DOHH2 (cell line): ENCODE measurements at regions not wholly inside any gene's neighbourhood (a gene's known extent, or its start where the extent isn't known, plus 50 kb on each side); places are given as distances from the start of the nearest gene placed in this dataset.

Experiments
- H3F3A ChIP-seq: fragments of 200-600 bp; sonication (generic), shearing (Covaris generic); 2 replicates; pipeline ENCODE4 v1.6.0; 2016; ENCODE audit warnings: antibody characterized with exemption, mild to moderate bottlenecking; ENCODE audit not compliant: control insufficient read depth, insufficient read depth
- H3K27ac ChIP-seq: fragments of 200-600 bp; sonication (generic); 2 replicates; pipeline ENCODE4 v1.5.1; 2014; ENCODE audit warnings: low read depth, mild to moderate bottlenecking, low read length, moderate library complexity
- H3K27me3 ChIP-seq: fragments of 200-600 bp; sonication (generic); 2 replicates; pipeline ENCODE4 v1.6.1; 2014; ENCODE audit warnings: mild to moderate bottlenecking, low read length, mixed read lengths; ENCODE audit not compliant: control insufficient read depth
- H3K36me3 ChIP-seq: fragments of 200-600 bp; sonication (generic); 2 replicates; pipeline ENCODE4 v1.6.1; 2014; ENCODE audit warnings: mild to moderate bottlenecking, low read length, moderate library complexity, mixed read lengths; ENCODE audit not compliant: control insufficient read depth
- H3K4me1 ChIP-seq: fragments of 200-600 bp; sonication (generic); 2 replicates; pipeline ENCODE4 v1.6.1; 2014; ENCODE audit warnings: mild to moderate bottlenecking, low read length, mixed read lengths; ENCODE audit not compliant: control insufficient read depth
- H3K4me2 ChIP-seq: fragments of 200-600 bp; sonication (generic); 2 replicates; pipeline ENCODE4 v1.6.0; 2014; ENCODE audit warnings: mild to moderate bottlenecking, low read length, moderate library complexity
- H3K4me3 ChIP-seq: fragments of 200-600 bp; sonication (generic); 2 replicates; pipeline ENCODE4 v1.5.1; 2014; ENCODE audit warnings: mild to moderate bottlenecking, low read length, mixed read lengths
- H3K79me2 ChIP-seq: fragments of 200-600 bp; sonication (generic); 2 replicates; pipeline ENCODE4 v1.6.1; 2014; ENCODE audit warnings: mild to moderate bottlenecking, low read length, mixed read lengths; ENCODE audit not compliant: control insufficient read depth
- H3K9me2 ChIP-seq: fragments of 200-600 bp; sonication (generic); replicated peaks from 2 replicates; pipeline ENCODE4 v1.6.1; 2014; ENCODE audit warnings: mild to moderate bottlenecking, low read length, mixed read lengths; ENCODE audit not compliant: control insufficient read depth
- H3K9me3 ChIP-seq: fragments of 200-600 bp; sonication (generic); 2 replicates; pipeline ENCODE4 v1.6.1; 2014; ENCODE audit warnings: antibody characterized with exemption, low read length, mixed read lengths; ENCODE audit not compliant: control insufficient read depth, insufficient read depth
- H4K20me1 ChIP-seq: fragments of 200-600 bp; sonication (generic); 2 replicates; pipeline ENCODE4 v1.6.0; 2014; ENCODE audit warnings: low read depth, mild to moderate bottlenecking, antibody characterized with exemption, low read length, moderate library complexity; ENCODE audit not compliant: control insufficient read depth, insufficient read depth
- CTCF ChIP-seq: fragments of 200-600 bp; sonication (generic); IDR thresholded peaks from one replicate; pipeline ENCODE4 v1.5.1; 2014; ENCODE audit warnings: antibody characterized with exemption, mild to moderate bottlenecking, low read depth, low read length; ENCODE audit not compliant: poor library complexity, severe bottlenecking
- EZH2phosphoT487 ChIP-seq: fragments of 200-600 bp; sonication (generic); IDR thresholded peaks from 2 replicates; pipeline ENCODE4 v1.6.1; 2017; ENCODE audit warnings: borderline replicate concordance, mild to moderate bottlenecking, antibody characterized with exemption, low read length, moderate library complexity, mixed read lengths

GRCh38 chr5:124139477-124139876 is 607.0 kb downstream of the ZNF608 start:
- no peaks in the 10 kb centered on the region for H4K20me1 ChIP-seq
- no peaks in the 10 kb centered on the region for H3K79me2 ChIP-seq
- no peaks in the 10 kb centered on the region for H3K36me3 ChIP-seq
- no peaks in the 10 kb centered on the region for H3F3A ChIP-seq
- TF ChIP-seq EZH2phosphoT487 (no peak), CTCF (no peak)
- no peaks in the 10 kb centered on the region for H3K9me2 ChIP-seq
- no peak overlapping the region for H3K4me3 ChIP-seq
- H3K4me1 ChIP-seq = no peaks in the 10 kb centered on the region
- peaks cover 3% of the 10 kb centered on the region; the same call in 1 of the 2 replicates for H3K9me3 ChIP-seq
- H3K27ac ChIP-seq = no peak overlapping the region
- no peak overlapping the region for H3K4me2 ChIP-seq
- no peaks in the 10 kb centered on the region for H3K27me3 ChIP-seq

- Histone ChIP-seq H3K79me2 (no peaks in the 10 kb centered on the region), H3K4me1 (no peaks in the 10 kb centered on the region), H3K4me3 (no peak overlapping the region), H3K4me2 (no peak overlapping the region), H3F3A (no peaks in the 10 kb centered on the region), H3K36me3 (no peaks in the 10 kb centered on the region), H3K9me2 (no peaks in the 10 kb centered on the region), H3K9me3 (peaks cover 3% of the 10 kb centered on the region; the same call in 1 of the 2 replicates), H4K20me1 (no peaks in the 10 kb centered on the region), H3K27me3 (no peaks in the 10 kb centered on the region), H3K27ac (no peak overlapping the region)
- no peak for TF ChIP-seq EZH2phosphoT487
- no peak for TF ChIP-seq CTCF
Measured at GRCh38 chr5:124136609-124137008, 609.8 kb downstream of the ZNF608 start.

GRCh38 chr5:124134941-124135340 is 611.5 kb downstream of the ZNF608 start:
- Histone ChIP-seq H3K9me2 (no peaks in the 10 kb centered on the region), H3F3A (no peaks in the 10 kb centered on the region), H3K36me3 (no peaks in the 10 kb centered on the region), H3K79me2 (no peaks in the 10 kb centered on the region), H3K9me3 (no peaks in the 10 kb centered on the region; the same call in 1 of the 2 replicates), H3K27me3 (no peaks in the 10 kb centered on the region), H3K27ac (no peak overlapping the region), H3K4me3 (no peak overlapping the region), H3K4me2 (no peak overlapping the region), H3K4me1 (peaks cover under 1% of the 10 kb centered on the region; the same call in 1 of the 2 replicates), H4K20me1 (no peaks in the 10 kb centered on the region)
- no peak for TF ChIP-seq EZH2phosphoT487
- TF ChIP-seq CTCF = no peak
